BJ (cell line): ENCODE measurements at regions not wholly inside any gene's neighbourhood (a gene's known extent, or its start where the extent isn't known, plus 50 kb on each side); places are given as distances from the start of the nearest gene placed in this dataset.

Experiments
- CTCF ChIA-PET: fragments of 350-600 bp; formaldehyde crosslinking; extraction: SDS; loops from one replicate; lab custom pipeline; 2021; ENCODE audit warnings: antibody characterized with exemption, inconsistent platforms; lab: Yijun Ruan, JAX
- POLR2A ChIA-PET: fragments of 300-600 bp; sonication (Branson Sonifier 250); formaldehyde crosslinking; extraction: SDS; loops from one replicate; lab custom pipeline; 2021; ENCODE audit warnings: antibody characterized with exemption; lab: Charles Lee
- DNase-seq: peaks from one replicate; pipeline ENCODE4 v3.0.0-alpha.2; 2011; ENCODE audit warnings: low read depth
- H3K27me3 ChIP-seq: 2 replicates; pipeline ENCODE4 v1.6.0; 2011; ENCODE audit warnings: low read length; ENCODE audit not compliant: control insufficient read depth, insufficient read depth
- H3K36me3 ChIP-seq: 2 replicates; pipeline ENCODE4 v1.5.1; 2011; ENCODE audit warnings: low read length; ENCODE audit not compliant: control insufficient read depth, insufficient read depth
- H3K4me3 ChIP-seq: 2 replicates; pipeline ENCODE4 v1.5.1; 2011; ENCODE audit warnings: low read depth, mild to moderate bottlenecking, control low read depth, low read length
- TF ChIP-seq, protein P1 (sequence below): IDR thresholded peaks from 2 replicates; pipeline ENCODE4 v1.5.1; 2011; ENCODE audit warnings: low read depth, mild to moderate bottlenecking, control low read depth, inconsistent platforms, low read length, moderate library complexity; ENCODE audit not compliant: insufficient read depth

- Histone ChIP-seq H3K27me3 (no peaks in the 10 kb centered on the region), H3K36me3 (no peaks in the 10 kb centered on the region), H3K4me3 (no peak overlapping the region)
- ChIA-PET POLR2A (no interaction called here), CTCF (no interaction called here)
- TF ChIP-seq, protein P1, sequence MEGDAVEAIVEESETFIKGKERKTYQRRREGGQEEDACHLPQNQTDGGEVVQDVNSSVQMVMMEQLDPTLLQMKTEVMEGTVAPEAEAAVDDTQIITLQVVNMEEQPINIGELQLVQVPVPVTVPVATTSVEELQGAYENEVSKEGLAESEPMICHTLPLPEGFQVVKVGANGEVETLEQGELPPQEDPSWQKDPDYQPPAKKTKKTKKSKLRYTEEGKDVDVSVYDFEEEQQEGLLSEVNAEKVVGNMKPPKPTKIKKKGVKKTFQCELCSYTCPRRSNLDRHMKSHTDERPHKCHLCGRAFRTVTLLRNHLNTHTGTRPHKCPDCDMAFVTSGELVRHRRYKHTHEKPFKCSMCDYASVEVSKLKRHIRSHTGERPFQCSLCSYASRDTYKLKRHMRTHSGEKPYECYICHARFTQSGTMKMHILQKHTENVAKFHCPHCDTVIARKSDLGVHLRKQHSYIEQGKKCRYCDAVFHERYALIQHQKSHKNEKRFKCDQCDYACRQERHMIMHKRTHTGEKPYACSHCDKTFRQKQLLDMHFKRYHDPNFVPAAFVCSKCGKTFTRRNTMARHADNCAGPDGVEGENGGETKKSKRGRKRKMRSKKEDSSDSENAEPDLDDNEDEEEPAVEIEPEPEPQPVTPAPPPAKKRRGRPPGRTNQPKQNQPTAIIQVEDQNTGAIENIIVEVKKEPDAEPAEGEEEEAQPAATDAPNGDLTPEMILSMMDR = no peak
- DNase-seq = no peak
These were observed 225.4 kb downstream of the MTRR start for GRCh38 chr5:8094304-8094703.

GRCh38 chr5:8097146-8097545, 228.2 kb downstream of the MTRR start:
- TF ChIP-seq, protein P1 = no peak
- Histone ChIP-seq H3K4me3 (no peak overlapping the region), H3K27me3 (no peaks in the 10 kb centered on the region), H3K36me3 (no peaks in the 10 kb centered on the region)
- DNase-seq = no peak
- CTCF ChIA-PET = no interaction called here
- POLR2A ChIA-PET = no interaction called here

DNA sequence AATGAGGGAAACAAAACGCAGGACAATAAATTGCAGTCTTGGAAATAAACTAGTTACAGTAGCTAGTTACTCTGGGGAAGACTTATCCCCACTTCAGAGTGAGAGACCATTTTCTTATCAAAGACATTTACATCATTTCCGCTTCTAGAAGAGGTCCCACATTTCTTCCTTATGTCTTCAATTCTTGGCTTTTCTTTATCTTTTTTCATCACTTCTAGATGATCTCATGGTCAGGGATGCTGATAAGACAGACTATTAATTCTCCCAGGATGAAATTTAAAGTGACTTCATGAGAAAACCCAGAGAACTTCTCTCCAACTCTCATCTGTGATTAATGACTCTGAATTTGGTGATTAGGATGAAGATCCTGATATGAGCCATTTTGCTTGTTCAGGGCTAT, 229.1 kb downstream of the MTRR start:
- no peaks in the 10 kb centered on the region for H3K36me3 ChIP-seq
- CTCF ChIA-PET = no interaction called here
- TF ChIP-seq, protein P1 = no peak
- H3K4me3 ChIP-seq = no peak overlapping the region
- no peaks in the 10 kb centered on the region for H3K27me3 ChIP-seq
- POLR2A ChIA-PET = no interaction called here
- no peak for DNase-seq

GRCh38 chr5:8102714-8103113, 233.8 kb downstream of the MTRR start:
- H3K4me3 ChIP-seq = no peak overlapping the region
- CTCF ChIA-PET = no interaction called here
- H3K27me3 ChIP-seq = no peaks in the 10 kb centered on the region
- DNase-seq = no peak
- POLR2A ChIA-PET = no interaction called here
- no peaks in the 10 kb centered on the region for H3K36me3 ChIP-seq
- TF ChIP-seq, protein P1 = no peak

- Histone ChIP-seq H3K27me3 (no peaks in the 10 kb centered on the region), H3K36me3 (no peaks in the 10 kb centered on the region), H3K4me3 (no peak overlapping the region)
- POLR2A ChIA-PET = no interaction called here
- TF ChIP-seq, protein P1 = no peak
- no peak for DNase-seq
- CTCF ChIA-PET = no interaction called here
These were observed 245.8 kb downstream of the MTRR start for GRCh38 chr5:8114597-8115266.
